ENCODE measurements at regions not wholly inside any gene's neighbourhood (a gene's known extent, or its start where the extent isn't known, plus 50 kb on each side); places are given as distances from the start of the nearest gene placed in this dataset.

- H3K79me2 ChIP-seq (ENCODE audit: control insufficient read depth, insufficient read depth, low read length), result no peaks in the 10 kb centered on the region
- no peaks in the 10 kb centered on the region for H4K20me1 ChIP-seq (ENCODE audit: control insufficient read depth, extremely low read depth, insufficient read depth, low read length)
- no peak overlapping the region for H3K4me3 ChIP-seq (replicated peaks in 1 of 4; ENCODE audit: control extremely low read depth in 1 of 4, insufficient read depth in 1 of 4, low read depth in 3 of 4, low read length in 4 of 4)
- no peak overlapping the region for H3K4me2 ChIP-seq (ENCODE audit: extremely low read depth, insufficient read depth, low read length)
- no peak overlapping the region for H3K27ac ChIP-seq (ENCODE audit: insufficient read depth, low read length)
- H2AFZ ChIP-seq (ENCODE audit: low read length), result no peak overlapping the region
- H3K27me3 ChIP-seq (ENCODE audit: control insufficient read depth, insufficient read depth, low read length), result no peaks in the 10 kb centered on the region
- no peak for DNase-seq (ENCODE audit: low read depth in 2 of 2)
- no peaks in the 10 kb centered on the region for H3K4me1 ChIP-seq (ENCODE audit: control insufficient read depth, extremely low read depth, insufficient read depth, low read length)
- no peak for TF ChIP-seq CTCF (conservative IDR thresholded peaks at IDR 0.05 in 1 of 2, IDR thresholded peaks at IDR 0.05 in 1 of 2; ENCODE audit: low read depth in 1 of 2, low read length in 2 of 2)
- H3K9me3 ChIP-seq (ENCODE audit: control insufficient read depth, insufficient read depth, low read depth, low read length), result no peaks in the 10 kb centered on the region
- no peak overlapping the region for H3K9ac ChIP-seq (ENCODE audit: insufficient read depth, low read length)
- no peaks in the 10 kb centered on the region for H3K36me3 ChIP-seq (ENCODE audit: control insufficient read depth, insufficient read depth, low read length)
Observed at GRCh38 chr5:133891390-133891789, 77.0 kb downstream of the C5orf15 start.

GRCh38 chr5:133890776-133891280, 77.6 kb downstream of the C5orf15 start:
- Histone ChIP-seq H3K27me3 (ENCODE audit: control insufficient read depth, insufficient read depth, low read length) (no peaks in the 10 kb centered on the region), H3K9ac (ENCODE audit: insufficient read depth, low read length) (no peak overlapping the region), H3K36me3 (ENCODE audit: control insufficient read depth, insufficient read depth, low read length) (no peaks in the 10 kb centered on the region), H3K4me2 (ENCODE audit: extremely low read depth, insufficient read depth, low read length) (no peak overlapping the region), H3K4me3 (replicated peaks in 1 of 4; ENCODE audit: control extremely low read depth in 1 of 4, insufficient read depth in 1 of 4, low read depth in 3 of 4, low read length in 4 of 4) (no peak overlapping the region), H3K4me1 (ENCODE audit: control insufficient read depth, extremely low read depth, insufficient read depth, low read length) (no peaks in the 10 kb centered on the region), H3K27ac (ENCODE audit: insufficient read depth, low read length) (no peak overlapping the region), H3K9me3 (ENCODE audit: control insufficient read depth, insufficient read depth, low read depth, low read length) (no peaks in the 10 kb centered on the region), H4K20me1 (ENCODE audit: control insufficient read depth, extremely low read depth, insufficient read depth, low read length) (no peaks in the 10 kb centered on the region), H3K79me2 (ENCODE audit: control insufficient read depth, insufficient read depth, low read length) (no peaks in the 10 kb centered on the region), H2AFZ (ENCODE audit: low read length) (no peak overlapping the region)
- TF ChIP-seq CTCF (conservative IDR thresholded peaks at IDR 0.05 in 1 of 2, IDR thresholded peaks at IDR 0.05 in 1 of 2; ENCODE audit: low read depth in 1 of 2, low read length in 2 of 2) (no peak), EZH2 (IDR thresholded peaks at IDR 0.05; ENCODE audit: low read length, missing control alignments) (no peak)
- DNase-seq (ENCODE audit: low read depth in 2 of 2), result no peak

- no peak overlapping the region for H2AFZ ChIP-seq (ENCODE audit: low read length)
- H3K4me3 ChIP-seq (replicated peaks in 1 of 4; ENCODE audit: control extremely low read depth in 1 of 4, insufficient read depth in 1 of 4, low read depth in 3 of 4, low read length in 4 of 4), result no peak overlapping the region
- no peak overlapping the region for H3K4me2 ChIP-seq (ENCODE audit: extremely low read depth, insufficient read depth, low read length)
- H3K4me1 ChIP-seq (ENCODE audit: control insufficient read depth, extremely low read depth, insufficient read depth, low read length), result no peaks in the 10 kb centered on the region
- no peak for DNase-seq (ENCODE audit: low read depth in 2 of 2)
- no peak overlapping the region for H3K27ac ChIP-seq (ENCODE audit: insufficient read depth, low read length)
- no peaks in the 10 kb centered on the region for H3K36me3 ChIP-seq (ENCODE audit: control insufficient read depth, insufficient read depth, low read length)
- H3K9me3 ChIP-seq (ENCODE audit: control insufficient read depth, insufficient read depth, low read depth, low read length), result no peaks in the 10 kb centered on the region
- H4K20me1 ChIP-seq (ENCODE audit: control insufficient read depth, extremely low read depth, insufficient read depth, low read length), result no peaks in the 10 kb centered on the region
- no peaks in the 10 kb centered on the region for H3K79me2 ChIP-seq (ENCODE audit: control insufficient read depth, insufficient read depth, low read length)
- no peak overlapping the region for H3K9ac ChIP-seq (ENCODE audit: insufficient read depth, low read length)
- TF ChIP-seq EZH2 (IDR thresholded peaks at IDR 0.05; ENCODE audit: low read length, missing control alignments), result no peak
- no peak for TF ChIP-seq CTCF (conservative IDR thresholded peaks at IDR 0.05 in 1 of 2, IDR thresholded peaks at IDR 0.05 in 1 of 2; ENCODE audit: low read depth in 1 of 2, low read length in 2 of 2)
- H3K27me3 ChIP-seq (ENCODE audit: control insufficient read depth, insufficient read depth, low read length), result no peaks in the 10 kb centered on the region
Observed at GRCh38 chr5:133890314-133890713, 78.1 kb downstream of the C5orf15 start.

All from fibroblast of lung (primary cell).